Glutamatergic neuron (in vitro differentiated cells): ENCODE measurements at regions not wholly inside any gene's neighbourhood (a gene's known extent, or its start where the extent isn't known, plus 50 kb on each side); places are given as distances from the start of the nearest gene placed in this dataset.

ENCODE experiments used
- DNase-seq: peaks from one replicate; pipeline ENCODE4 v3.0.0; 2022
- H3K27ac Mint-ChIP-seq: one replicate; pipeline ENCODE4 v1.8.0; 2020; ENCODE audit warnings: mild to moderate bottlenecking, mixed read lengths, inconsistent platforms; ENCODE audit not compliant: unreplicated experiment
- H3K27me3 Mint-ChIP-seq: one replicate; pipeline ENCODE4 v1.8.0; 2020; ENCODE audit warnings: mild to moderate bottlenecking, moderate library complexity, mixed read lengths, inconsistent platforms; ENCODE audit not compliant: unreplicated experiment
- H3K36me3 Mint-ChIP-seq: one replicate; pipeline ENCODE4 v1.8.0; 2020; ENCODE audit warnings: mild to moderate bottlenecking, mixed read lengths, inconsistent platforms; ENCODE audit not compliant: unreplicated experiment
- H3K4me1 Mint-ChIP-seq: one replicate; pipeline ENCODE4 v1.8.0; 2020; ENCODE audit warnings: mild to moderate bottlenecking, low read depth, mixed read lengths, inconsistent platforms; ENCODE audit not compliant: unreplicated experiment
- H3K4me3 Mint-ChIP-seq: one replicate; pipeline ENCODE4 v1.8.0; 2020; ENCODE audit warnings: mild to moderate bottlenecking, mixed read lengths, inconsistent platforms; ENCODE audit not compliant: unreplicated experiment
- H3K9me3 Mint-ChIP-seq: one replicate; pipeline ENCODE4 v1.8.0; 2020; ENCODE audit warnings: mild to moderate bottlenecking, moderate library complexity, mixed read lengths, inconsistent platforms; ENCODE audit not compliant: unreplicated experiment
- TF ChIP-seq, protein P1 (sequence below): fragments of 200-600 bp; sonication (generic); IDR thresholded peaks from one replicate; pipeline ENCODE4 v1.5.0; 2021; ENCODE audit not compliant: partially characterized antibody, unreplicated experiment

DNA sequence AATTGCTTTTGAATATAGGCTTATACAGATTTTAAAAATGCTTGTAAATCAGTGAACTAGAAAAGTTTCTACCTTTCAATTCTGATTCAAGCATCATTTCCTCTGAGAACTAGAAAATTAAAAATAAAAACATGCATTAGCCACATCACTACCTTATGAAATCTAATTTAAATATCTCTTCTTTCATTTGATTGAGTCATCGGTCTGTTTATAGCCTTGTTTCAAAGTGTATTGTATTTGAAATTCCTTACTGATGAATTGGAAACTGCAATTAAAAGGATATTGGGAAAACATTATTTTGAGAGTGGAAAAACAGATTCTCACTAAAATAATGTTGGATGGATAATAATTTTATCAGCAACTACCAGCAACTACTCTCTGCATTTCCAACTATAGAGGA is 717.7 kb upstream of the FAM98A start:
- no peak overlapping the region for H3K27ac Mint-ChIP-seq
- H3K36me3 Mint-ChIP-seq = no peaks in the 10 kb centered on the region
- no peaks in the 10 kb centered on the region for H3K4me1 Mint-ChIP-seq
- TF ChIP-seq, protein P1, sequence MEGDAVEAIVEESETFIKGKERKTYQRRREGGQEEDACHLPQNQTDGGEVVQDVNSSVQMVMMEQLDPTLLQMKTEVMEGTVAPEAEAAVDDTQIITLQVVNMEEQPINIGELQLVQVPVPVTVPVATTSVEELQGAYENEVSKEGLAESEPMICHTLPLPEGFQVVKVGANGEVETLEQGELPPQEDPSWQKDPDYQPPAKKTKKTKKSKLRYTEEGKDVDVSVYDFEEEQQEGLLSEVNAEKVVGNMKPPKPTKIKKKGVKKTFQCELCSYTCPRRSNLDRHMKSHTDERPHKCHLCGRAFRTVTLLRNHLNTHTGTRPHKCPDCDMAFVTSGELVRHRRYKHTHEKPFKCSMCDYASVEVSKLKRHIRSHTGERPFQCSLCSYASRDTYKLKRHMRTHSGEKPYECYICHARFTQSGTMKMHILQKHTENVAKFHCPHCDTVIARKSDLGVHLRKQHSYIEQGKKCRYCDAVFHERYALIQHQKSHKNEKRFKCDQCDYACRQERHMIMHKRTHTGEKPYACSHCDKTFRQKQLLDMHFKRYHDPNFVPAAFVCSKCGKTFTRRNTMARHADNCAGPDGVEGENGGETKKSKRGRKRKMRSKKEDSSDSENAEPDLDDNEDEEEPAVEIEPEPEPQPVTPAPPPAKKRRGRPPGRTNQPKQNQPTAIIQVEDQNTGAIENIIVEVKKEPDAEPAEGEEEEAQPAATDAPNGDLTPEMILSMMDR = no peak
- DNase-seq = no peak
- H3K27me3 Mint-ChIP-seq = no peaks in the 10 kb centered on the region
- no peaks in the 10 kb centered on the region for H3K9me3 Mint-ChIP-seq
- no peak overlapping the region for H3K4me3 Mint-ChIP-seq

DNA sequence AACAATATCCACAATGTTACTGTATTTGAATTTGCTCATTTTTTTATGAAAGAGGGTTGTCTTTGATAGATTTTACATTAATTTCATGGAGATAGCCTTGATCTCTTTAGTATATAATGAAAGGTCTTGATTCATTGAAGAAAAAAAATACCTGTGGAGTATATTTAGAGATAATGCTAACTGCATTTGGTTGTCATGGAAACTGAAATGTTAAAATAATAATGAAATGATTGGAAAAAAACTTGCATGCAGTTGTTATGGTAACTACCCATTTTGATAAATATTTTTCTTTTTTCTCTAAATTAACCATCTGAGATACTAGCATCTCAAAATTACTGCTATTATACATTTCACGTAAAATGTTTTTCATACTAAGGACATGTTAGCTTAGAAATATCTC is 712.7 kb upstream of the FAM98A start:
- no peaks in the 10 kb centered on the region for H3K4me1 Mint-ChIP-seq
- no peak overlapping the region for H3K4me3 Mint-ChIP-seq
- no peak for DNase-seq

DNA sequence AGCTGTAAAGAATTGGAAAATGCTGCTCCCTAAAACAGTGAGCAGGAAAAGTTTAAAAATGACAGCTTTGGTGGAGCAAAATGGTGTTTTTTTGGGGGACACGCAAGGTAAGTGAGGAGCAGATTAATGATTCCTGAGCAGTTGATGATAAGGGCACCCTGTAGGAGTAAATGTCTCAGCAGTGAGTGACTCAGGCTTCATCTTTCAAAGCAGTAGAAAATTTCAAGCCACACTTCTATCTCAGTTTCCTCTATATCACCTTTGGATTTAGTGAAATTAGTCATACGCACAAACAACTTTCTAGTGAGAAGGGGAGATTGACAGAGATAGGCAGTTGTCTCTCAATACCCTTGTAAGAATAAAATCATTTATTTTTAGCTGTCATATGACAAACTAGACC is 709.0 kb upstream of the FAM98A start:
- H3K36me3 Mint-ChIP-seq = no peaks in the 10 kb centered on the region
- TF ChIP-seq, protein P1 = no peak
- H3K4me3 Mint-ChIP-seq = no peak overlapping the region
- no peak overlapping the region for H3K27ac Mint-ChIP-seq
- no peaks in the 10 kb centered on the region for H3K9me3 Mint-ChIP-seq
- H3K27me3 Mint-ChIP-seq = no peaks in the 10 kb centered on the region
- no peaks in the 10 kb centered on the region for H3K4me1 Mint-ChIP-seq
- DNase-seq = no peak

More for the DNA sequence above, 712.7 kb upstream of the FAM98A start:
- H3K27me3 Mint-ChIP-seq = no peaks in the 10 kb centered on the region
- TF ChIP-seq, protein P1 = no peak
- no peaks in the 10 kb centered on the region for H3K36me3 Mint-ChIP-seq
- no peak overlapping the region for H3K27ac Mint-ChIP-seq
- H3K9me3 Mint-ChIP-seq = no peaks in the 10 kb centered on the region

DNA sequence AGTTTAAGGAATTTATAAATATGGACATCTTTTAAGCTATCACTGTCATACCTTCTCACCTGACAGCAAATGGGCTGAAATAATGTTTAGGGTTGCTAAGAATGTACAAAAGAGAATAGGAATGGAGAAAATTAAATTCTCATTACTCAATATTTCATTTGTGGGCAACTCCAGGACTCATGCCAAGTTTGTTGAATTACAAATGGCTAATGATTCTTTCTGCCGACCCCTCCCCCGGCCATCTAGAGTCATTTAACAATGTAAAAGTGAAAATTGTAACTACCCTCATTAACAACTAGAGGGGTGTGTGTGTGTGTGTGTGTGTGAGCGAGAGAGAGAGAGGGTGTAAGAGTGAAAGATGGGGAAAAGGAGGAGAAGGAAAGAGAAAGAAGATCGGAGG is 708.5 kb upstream of the FAM98A start:
- DNase-seq = no peak
- Mint-ChIP-seq H3K9me3 (no peaks in the 10 kb centered on the region), H3K27me3 (no peaks in the 10 kb centered on the region), H3K27ac (no peak overlapping the region), H3K4me1 (no peaks in the 10 kb centered on the region), H3K4me3 (no peak overlapping the region), H3K36me3 (no peaks in the 10 kb centered on the region)
- TF ChIP-seq, protein P1 = no peak

DNA sequence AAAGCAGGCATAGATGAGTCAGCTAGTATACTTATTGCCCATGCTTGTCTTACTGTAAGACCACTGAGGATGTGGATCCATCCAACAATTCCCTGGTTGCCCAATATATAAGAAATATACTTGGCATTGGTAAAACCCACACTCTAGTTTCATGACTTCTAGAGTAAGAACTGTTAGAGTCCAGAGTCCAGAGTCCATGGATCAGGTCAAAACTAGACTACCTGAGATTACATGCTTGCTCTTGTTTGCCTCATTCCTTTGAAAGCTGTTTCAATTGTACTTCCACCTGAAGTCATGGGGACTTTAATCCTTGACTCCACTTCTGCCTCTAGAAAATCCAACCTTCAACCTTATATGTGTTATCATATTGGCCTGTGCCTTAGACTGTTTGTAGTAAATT is 707.6 kb upstream of the FAM98A start:
- Mint-ChIP-seq H3K36me3 (no peaks in the 10 kb centered on the region), H3K27ac (no peak overlapping the region), H3K9me3 (no peaks in the 10 kb centered on the region)

More for the DNA sequence above, 707.6 kb upstream of the FAM98A start:
- no peaks in the 10 kb centered on the region for H3K27me3 Mint-ChIP-seq
- no peaks in the 10 kb centered on the region for H3K4me1 Mint-ChIP-seq
- TF ChIP-seq, protein P1 = no peak
- DNase-seq = no peak
- H3K4me3 Mint-ChIP-seq = no peak overlapping the region
